LHCN-M2 (cell line): ENCODE measurements at regions not wholly inside any gene's neighbourhood (a gene's known extent, or its start where the extent isn't known, plus 50 kb on each side); places are given as distances from the start of the nearest gene placed in this dataset.
"Not testable (repeated sequence)": the region's sequence is repeated elsewhere in the genome, so short reads cannot be mapped to it uniquely, and the experiment has no call there.

Experiments
- DNase-seq: peaks from one replicate; pipeline ENCODE4 v3.0.0-alpha.2; 2012; ENCODE audit warnings: low read depth

- DNase-seq = peak; percentile 60
Measured at GRCh38 chr7:116340943-116341907, 130.9 kb downstream of the TES start.

- DNase-seq = peak; percentile 58
Measured at GRCh38 chr7:116342125-116342524, 131.8 kb downstream of the TES start.

GRCh38 chr7:116347151-116347832, 137.0 kb downstream of the TES start:
- no peak for DNase-seq

- peak; percentile 76 for DNase-seq
Measured at GRCh38 chr7:116348346-116348745, 138.0 kb downstream of the TES start.

GRCh38 chr7:116351966-116352365, 141.6 kb downstream of the TES start:
- DNase-seq = peak; percentile 55

- DNase-seq = peak; percentile 38
Measured at GRCh38 chr7:116353647-116354046, 143.3 kb downstream of the TES start.

GRCh38 chr7:116354171-116354545, 143.8 kb downstream of the TES start:
- no peak for DNase-seq

- DNase-seq = peak; percentile 98
Measured at GRCh38 chr7:116354546-116355423, 144.4 kb downstream of the TES start.

- no peak for DNase-seq
Measured at GRCh38 chr7:116355424-116355765, 144.1 kb upstream of the CAV2 start.

GRCh38 chr7:116356333-116356965, 143.1 kb upstream of the CAV2 start:
- no peak for DNase-seq

- peak; percentile 32 for DNase-seq
Measured at GRCh38 chr7:116356979-116357378, 142.6 kb upstream of the CAV2 start.

- DNase-seq = peak; percentile 83
Measured at GRCh38 chr7:116357781-116358670, 141.5 kb upstream of the CAV2 start.

GRCh38 chr7:116361767-116362166, 137.8 kb upstream of the CAV2 start:
- no peak for DNase-seq

- DNase-seq = peak; percentile 73
Measured at GRCh38 chr7:116363637-116364432, 135.7 kb upstream of the CAV2 start.

- no peak for DNase-seq
Measured at GRCh38 chr7:116364469-116364868, 135.1 kb upstream of the CAV2 start.

GRCh38 chr7:116365797-116366196, 133.7 kb upstream of the CAV2 start:
- no peak for DNase-seq

- no peak for DNase-seq
Measured at GRCh38 chr7:116367171-116367813, 132.2 kb upstream of the CAV2 start.

GRCh38 chr7:116368965-116369364, 130.6 kb upstream of the CAV2 start:
- DNase-seq = no peak

- not testable (repeated sequence) for DNase-seq
Measured at GRCh38 chr7:116371536-116371935, 128.0 kb upstream of the CAV2 start.
